ENCODE measurements at regions not wholly inside any gene's neighbourhood (a gene's known extent, or its start where the extent isn't known, plus 50 kb on each side); places are given as distances from the start of the nearest gene placed in this dataset.

- Histone ChIP-seq H3K36me3 (ENCODE audit: control insufficient read depth in 2 of 2, extremely low read depth in 1 of 2, insufficient read depth in 2 of 2, low read length in 2 of 2) (no peaks in the 10 kb centered on the region), H3K4me2 (ENCODE audit: insufficient read depth, low read length) (peak overlapping the region; percentile 64), H3K27me3 (ENCODE audit: control insufficient read depth in 2 of 2, insufficient read depth in 2 of 2, low read length in 2 of 2) (peaks cover 4 to 8% of the 10 kb centered on the region in 2 experiments), H3K79me2 (ENCODE audit: control insufficient read depth, insufficient read depth, low read length) (no peaks in the 10 kb centered on the region), H3K9ac (replicated peaks; ENCODE audit: extremely low read depth, insufficient read depth, low read length) (peak overlapping the region; percentile 94), H3K9me1 (replicated peaks; ENCODE audit: control insufficient read depth, extremely low read depth, insufficient read depth, low read length) (no peaks in the 10 kb centered on the region), H3K4me3 (replicated peaks in 1 of 3; ENCODE audit: insufficient read depth in 1 of 3, low read depth in 1 of 3, low read length in 3 of 3) (peak overlapping the region; percentile 58 to 74 (median 68)), H2AFZ (ENCODE audit: low read depth, low read length) (peak overlapping the region; percentile 86), H4K20me1 (replicated peaks; ENCODE audit: control insufficient read depth, extremely low read depth, insufficient read depth, low read length) (no peaks in the 10 kb centered on the region), H3K9me3 (replicated peaks; ENCODE audit: control insufficient read depth, insufficient read depth, low read length) (no peaks in the 10 kb centered on the region), H3K27ac (ENCODE audit: insufficient read depth, low read depth, low read length) (peak overlapping the region; percentile 69), H3K4me1 (ENCODE audit: control insufficient read depth, extremely low read depth, insufficient read depth, low read length) (peaks cover 18% of the 10 kb centered on the region)
- ChIA-PET CTCF (interaction anchor here (0.5 to 2.4 kb wide), 10 partner anchors 9 to 343 kb away, joined by 3 to 31 read pairs (median 4); partner anchors contain the start of gene ATF3), POLR2A (interaction anchor here (1.1 to 2.8 kb wide), 2 partner anchors 50 to 52 kb away, joined by 3 to 27 read pairs; partner anchors contain the start of gene ATF3)
- intact Hi-C loops (cut with micrococcal nuclease) (loop anchor here (1.0 to 2.0 kb wide), 3 partner anchors 43 to 523 kb away; partner anchors contain the start of genes ATF3, DTL and INTS7), dilution Hi-C loops (cut with MboI; ENCODE audit: extremely low pct_ligation_motif_present, low sequenced_read_pairs) (no loop called here)
- FAIRE-seq (peak; percentile 74), DNase-seq (ENCODE audit: low read depth, low spot score) (peak; percentile 19)
- BruUV-seq (replicated peaks) = TSS peak; percentile 50
- TF ChIP-seq EZH2 (IDR thresholded peaks at IDR 0.05; ENCODE audit: borderline replicate concordance, low read depth, low read length, severe bottlenecking) = peak; percentile 25
- TF ChIP-seq MYC (IDR thresholded peaks at IDR 0.05; ENCODE audit: low read depth, low read length) = no peak
Measured at GRCh38 chr1:212557739-212558692, 50.5 kb upstream of the ATF3 start.

DNA sequence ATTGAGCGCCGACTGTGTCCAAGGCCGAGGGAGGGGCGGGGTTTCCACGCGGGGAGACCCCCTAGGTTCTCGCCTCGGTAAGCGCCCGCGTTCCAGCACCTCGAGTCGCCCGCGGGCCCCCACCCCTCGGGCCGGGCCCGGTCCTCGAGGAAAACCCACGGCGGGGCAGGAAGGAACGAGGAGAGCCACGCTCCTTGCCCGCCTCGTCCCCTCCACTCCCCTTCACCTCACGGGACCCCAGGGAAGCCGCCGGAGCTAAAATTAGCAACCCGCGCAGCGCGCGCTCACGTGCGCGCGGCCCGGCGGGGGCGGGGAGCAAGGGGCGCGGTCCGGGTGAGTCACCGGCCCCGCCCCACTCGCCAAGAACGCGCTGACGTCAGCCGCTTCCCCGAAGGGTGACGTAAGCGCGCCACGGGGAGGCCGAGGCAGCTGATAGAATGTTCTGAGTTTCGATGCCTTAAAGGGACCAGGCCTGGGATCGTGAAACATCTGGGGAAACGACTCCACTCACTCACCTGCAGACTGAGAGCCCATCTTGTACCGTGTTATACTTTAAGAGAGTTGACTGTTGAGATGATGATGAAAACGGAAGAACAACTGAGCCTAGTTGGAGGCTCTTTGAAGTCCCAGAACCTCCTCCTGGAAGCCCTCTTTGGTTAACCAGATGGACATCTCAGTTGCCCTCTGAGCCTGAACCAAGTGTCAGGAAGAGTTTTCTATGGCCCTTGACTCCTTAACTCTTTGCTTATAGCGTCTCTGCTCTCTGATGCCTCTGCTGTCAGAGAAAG lies 49.7 kb upstream of the ATF3 start:
- peaks cover 4 to 5% of the 10 kb centered on the region in 2 experiments for H3K27me3 ChIP-seq (ENCODE audit: control insufficient read depth in 2 of 2, insufficient read depth in 2 of 2, low read length in 2 of 2)
- H3K27ac ChIP-seq (ENCODE audit: insufficient read depth, low read depth, low read length) = peak overlapping the region; percentile 69
- no peaks in the 10 kb centered on the region for H3K79me2 ChIP-seq (ENCODE audit: control insufficient read depth, insufficient read depth, low read length)
- H3K9ac ChIP-seq (replicated peaks; ENCODE audit: extremely low read depth, insufficient read depth, low read length) = peak overlapping the region; percentile 94
- H3K4me2 ChIP-seq (ENCODE audit: insufficient read depth, low read length) = peak overlapping the region; percentile 64
- H2AFZ ChIP-seq (ENCODE audit: low read depth, low read length) = peak overlapping the region; percentile 86
- TSS peak; percentile 81 for BruUV-seq (replicated peaks)
- ChIA-PET CTCF (interaction anchor here (0.6 to 2.4 kb wide), 8 partner anchors 8 to 109 kb away, joined by 3 to 31 read pairs (median 4); partner anchors contain the start of gene ATF3), POLR2A (interaction anchor here (1.1 to 2.8 kb wide), 2 partner anchors 49 to 51 kb away, joined by 3 to 27 read pairs; partner anchors contain the start of gene ATF3)
- TF ChIP-seq MAX (IDR thresholded peaks at IDR 0.05; ENCODE audit: insufficient read depth, insufficient read length) (no peak), POLR2AphosphoS5 (IDR thresholded peaks at IDR 0.05; ENCODE audit: insufficient read depth, low read depth, low read length) (peak; percentile 84), CTCF (IDR thresholded peaks at IDR 0.05; ENCODE audit: extremely low read depth in 1 of 2, insufficient read depth in 1 of 2, low read depth in 1 of 2, low read length in 2 of 2) (no peak), FOS (IDR thresholded peaks at IDR 0.05; ENCODE audit: borderline replicate concordance, insufficient read depth, low read length) (peak; percentile 93), MYC (IDR thresholded peaks at IDR 0.05; ENCODE audit: low read depth, low read length) (no peak), POLR2A (IDR thresholded peaks at IDR 0.05; ENCODE audit: low read depth, low read length) (peak; percentile 43), GATA2 (IDR thresholded peaks at IDR 0.05; ENCODE audit: insufficient read depth, insufficient read length, low read depth, low read length) (no peak), EZH2 (IDR thresholded peaks at IDR 0.05; ENCODE audit: borderline replicate concordance, low read depth, low read length, severe bottlenecking) (no peak), JUN (IDR thresholded peaks at IDR 0.05; ENCODE audit: borderline replicate concordance, insufficient read depth, insufficient read length, low read depth) (peak; percentile 91)
- H3K4me3 ChIP-seq (replicated peaks in 1 of 3; ENCODE audit: insufficient read depth in 1 of 3, low read depth in 1 of 3, low read length in 3 of 3) = peak overlapping the region; percentile 58 to 74 (median 68)
- FAIRE-seq = peak; percentile 95
- peak; percentile 84 for DNase-seq (ENCODE audit: low read depth, low spot score)
- H3K9me1 ChIP-seq (replicated peaks; ENCODE audit: control insufficient read depth, extremely low read depth, insufficient read depth, low read length) = no peaks in the 10 kb centered on the region
- H4K20me1 ChIP-seq (replicated peaks; ENCODE audit: control insufficient read depth, extremely low read depth, insufficient read depth, low read length) = no peaks in the 10 kb centered on the region
- no peaks in the 10 kb centered on the region for H3K9me3 ChIP-seq (replicated peaks; ENCODE audit: control insufficient read depth, insufficient read depth, low read length)
- dilution Hi-C loops (cut with MboI; ENCODE audit: extremely low pct_ligation_motif_present, low sequenced_read_pairs) (no loop called here), intact Hi-C loops (cut with micrococcal nuclease) (loop anchor here (1.0 to 2.0 kb wide), 5 partner anchors 37 to 524 kb away; partner anchors contain the start of genes ATF3, DTL and INTS7)
- H3K4me1 ChIP-seq (ENCODE audit: control insufficient read depth, extremely low read depth, insufficient read depth, low read length) = peaks cover 18% of the 10 kb centered on the region
- no peaks in the 10 kb centered on the region for H3K36me3 ChIP-seq (ENCODE audit: control insufficient read depth in 2 of 2, extremely low read depth in 1 of 2, insufficient read depth in 2 of 2, low read length in 2 of 2)

Data from endothelial cell of umbilical vein (primary cell).